ENCODE measurements at regions not wholly inside any gene's neighbourhood (a gene's known extent, or its start where the extent isn't known, plus 50 kb on each side); places are given as distances from the start of the nearest gene placed in this dataset.

DNA sequence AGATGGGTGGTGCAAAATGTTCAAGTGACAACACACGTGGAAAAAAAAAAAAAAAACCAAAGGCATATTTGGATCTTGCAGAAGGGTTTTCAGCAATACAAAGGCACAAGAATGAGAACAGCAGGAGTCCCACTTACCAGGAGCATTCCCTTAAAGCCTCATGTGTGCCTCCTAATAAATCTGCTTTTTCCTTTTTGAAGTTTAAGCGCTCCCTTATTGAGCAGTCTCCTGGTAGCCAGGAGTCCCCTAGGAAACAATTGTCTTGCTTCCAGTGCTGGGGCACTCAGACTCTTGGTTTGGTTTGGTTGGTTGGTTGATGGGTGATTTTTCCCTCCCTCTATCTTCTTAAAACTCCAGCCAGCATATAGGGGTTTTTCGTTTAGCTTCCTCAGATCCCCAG lies 321.8 kb upstream of the NFE2L3 start:
- TF ChIP-seq, protein P1, sequence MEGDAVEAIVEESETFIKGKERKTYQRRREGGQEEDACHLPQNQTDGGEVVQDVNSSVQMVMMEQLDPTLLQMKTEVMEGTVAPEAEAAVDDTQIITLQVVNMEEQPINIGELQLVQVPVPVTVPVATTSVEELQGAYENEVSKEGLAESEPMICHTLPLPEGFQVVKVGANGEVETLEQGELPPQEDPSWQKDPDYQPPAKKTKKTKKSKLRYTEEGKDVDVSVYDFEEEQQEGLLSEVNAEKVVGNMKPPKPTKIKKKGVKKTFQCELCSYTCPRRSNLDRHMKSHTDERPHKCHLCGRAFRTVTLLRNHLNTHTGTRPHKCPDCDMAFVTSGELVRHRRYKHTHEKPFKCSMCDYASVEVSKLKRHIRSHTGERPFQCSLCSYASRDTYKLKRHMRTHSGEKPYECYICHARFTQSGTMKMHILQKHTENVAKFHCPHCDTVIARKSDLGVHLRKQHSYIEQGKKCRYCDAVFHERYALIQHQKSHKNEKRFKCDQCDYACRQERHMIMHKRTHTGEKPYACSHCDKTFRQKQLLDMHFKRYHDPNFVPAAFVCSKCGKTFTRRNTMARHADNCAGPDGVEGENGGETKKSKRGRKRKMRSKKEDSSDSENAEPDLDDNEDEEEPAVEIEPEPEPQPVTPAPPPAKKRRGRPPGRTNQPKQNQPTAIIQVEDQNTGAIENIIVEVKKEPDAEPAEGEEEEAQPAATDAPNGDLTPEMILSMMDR (IDR thresholded peaks at IDR 0.05; ENCODE audit: insufficient read depth, low read depth, low read length, missing control alignments), result no peak
- DNase-seq (ENCODE audit: low read depth), result no peak
- H3K4me3 ChIP-seq (ENCODE audit: low read length), result no peak overlapping the region

DNA sequence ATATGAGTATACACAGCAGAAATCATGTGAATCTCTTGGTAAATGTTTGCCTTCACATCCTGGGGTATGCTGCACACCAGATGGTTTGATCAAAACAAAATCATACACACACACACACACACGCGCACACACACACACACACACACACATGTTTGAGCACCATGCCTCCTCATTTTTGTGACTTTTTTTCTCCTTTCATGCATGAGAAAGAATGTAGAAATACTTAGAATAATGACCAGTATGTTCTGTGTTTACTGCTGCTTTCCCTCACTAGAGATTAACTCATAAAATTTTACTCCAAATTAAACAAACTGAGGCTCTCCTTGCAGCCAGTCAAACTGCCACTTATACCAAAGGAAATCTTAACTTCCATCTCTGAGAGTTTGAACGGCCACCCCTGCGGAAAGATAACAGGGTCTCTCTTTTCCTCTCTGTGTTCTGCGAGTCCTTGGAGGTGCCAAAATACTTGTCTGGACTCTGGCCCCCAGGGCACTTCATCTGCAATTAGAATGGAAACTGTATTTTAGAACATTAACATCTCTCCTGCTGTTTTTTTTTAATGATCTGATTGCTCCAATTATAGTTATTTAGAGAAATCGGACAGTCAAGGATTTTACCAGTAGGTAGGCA lies 320.8 kb upstream of the NFE2L3 start:
- no peak overlapping the region for H3K4me3 ChIP-seq (ENCODE audit: low read length)
- DNase-seq (ENCODE audit: low read depth), result no peak
- TF ChIP-seq, protein P1 (IDR thresholded peaks at IDR 0.05; ENCODE audit: insufficient read depth, low read depth, low read length, missing control alignments), result no peak

GRCh38 chr7:25831831-25832411 lies 320.1 kb upstream of the NFE2L3 start:
- TF ChIP-seq, protein P1 (IDR thresholded peaks at IDR 0.05; ENCODE audit: insufficient read depth, low read depth, low read length, missing control alignments), result no peak
- H3K4me3 ChIP-seq (ENCODE audit: low read length), result no peak overlapping the region
- DNase-seq (ENCODE audit: low read depth), result no peak

DNA sequence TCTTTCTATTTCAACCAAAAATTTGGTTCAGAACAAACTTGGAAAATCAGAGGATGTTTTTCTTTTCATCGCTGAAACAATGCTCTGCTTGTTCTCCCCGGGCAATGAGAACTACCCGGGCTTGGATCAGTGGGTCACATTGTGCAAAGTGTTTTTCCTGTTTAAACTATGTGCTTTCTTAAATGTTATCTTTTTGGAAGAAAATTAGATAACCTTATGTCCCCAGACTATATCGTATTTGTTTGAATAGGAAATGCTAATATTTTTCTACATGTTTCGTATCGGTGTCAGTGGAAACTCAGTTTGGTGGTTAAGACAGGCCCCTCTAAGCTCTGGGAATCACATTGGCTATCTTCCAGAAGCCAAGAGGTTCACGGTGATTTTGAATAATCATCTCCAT lies 319.5 kb upstream of the NFE2L3 start:
- DNase-seq (ENCODE audit: low read depth), result no peak
- TF ChIP-seq, protein P1 (IDR thresholded peaks at IDR 0.05; ENCODE audit: insufficient read depth, low read depth, low read length, missing control alignments), result no peak
- no peak overlapping the region for H3K4me3 ChIP-seq (ENCODE audit: low read length)

DNA sequence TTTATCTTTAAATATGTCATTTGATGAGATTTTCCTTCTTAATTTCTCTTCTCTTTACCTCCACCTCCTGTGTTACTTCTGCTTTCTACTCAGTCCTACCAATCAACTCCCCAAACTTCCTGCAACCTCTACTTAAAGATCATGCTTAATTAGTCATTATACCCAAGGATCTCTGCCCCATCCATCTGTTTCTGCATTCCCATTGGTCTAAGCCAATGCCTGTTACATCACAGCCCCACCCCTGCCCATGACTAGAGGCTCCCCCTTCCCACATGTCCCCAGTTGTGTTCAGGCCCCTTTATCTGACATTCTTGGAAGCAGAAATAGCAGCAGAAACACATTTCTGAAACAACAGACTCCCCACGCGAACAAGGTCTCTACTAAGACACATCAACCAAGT lies 319.1 kb upstream of the NFE2L3 start:
- TF ChIP-seq, protein P1 (IDR thresholded peaks at IDR 0.05; ENCODE audit: insufficient read depth, low read depth, low read length, missing control alignments), result no peak
- no peak overlapping the region for H3K4me3 ChIP-seq (ENCODE audit: low read length)
- DNase-seq (ENCODE audit: low read depth), result no peak

DNA sequence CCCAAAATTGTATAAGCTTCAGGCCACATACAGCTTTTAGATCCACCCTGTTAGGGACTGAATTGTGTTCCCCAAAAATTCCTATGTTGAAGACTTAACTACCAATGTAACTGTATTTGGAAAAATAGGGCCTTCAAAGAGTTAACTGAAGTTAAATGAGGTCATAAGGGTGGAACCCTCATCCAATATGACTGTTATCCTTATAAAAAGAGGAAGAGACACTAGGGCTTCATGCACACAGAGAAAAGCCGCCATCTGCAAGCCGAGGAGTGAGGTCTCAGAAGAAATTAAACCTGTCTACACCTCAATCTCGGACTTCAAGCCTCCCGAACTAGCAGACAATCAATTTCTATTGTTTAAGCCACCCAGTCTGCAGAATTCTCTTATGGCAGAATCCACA lies 317.9 kb upstream of the NFE2L3 start:
- H3K4me3 ChIP-seq (ENCODE audit: low read length), result no peak overlapping the region
- DNase-seq (ENCODE audit: low read depth), result no peak
- TF ChIP-seq, protein P1 (IDR thresholded peaks at IDR 0.05; ENCODE audit: insufficient read depth, low read depth, low read length, missing control alignments), result no peak

DNA sequence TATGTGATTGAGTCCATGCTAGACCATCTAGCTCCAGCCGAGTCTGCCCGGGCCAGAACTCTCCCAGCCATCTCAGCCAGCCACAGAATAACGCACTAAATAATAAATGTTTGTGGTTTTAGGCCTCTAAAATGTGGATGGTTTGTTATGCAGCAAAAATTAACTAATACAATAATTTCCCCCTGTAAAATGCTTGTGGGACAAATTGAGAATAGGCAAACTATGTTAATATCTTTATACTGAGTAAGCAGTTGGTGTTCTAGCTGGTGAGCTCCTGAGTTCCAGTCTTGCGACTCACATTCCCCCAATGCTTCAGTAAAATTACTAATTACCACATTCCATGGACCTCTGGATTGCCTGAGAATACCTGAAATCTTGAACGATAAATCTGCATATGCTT lies 316.8 kb upstream of the NFE2L3 start:
- TF ChIP-seq, protein P1 (IDR thresholded peaks at IDR 0.05; ENCODE audit: insufficient read depth, low read depth, low read length, missing control alignments), result no peak
- DNase-seq (ENCODE audit: low read depth), result no peak
- no peak overlapping the region for H3K4me3 ChIP-seq (ENCODE audit: low read length)
